Uterus (tissue), 3 donors: ENCODE measurements at regions not wholly inside any gene's neighbourhood (a gene's known extent, or its start where the extent isn't known, plus 50 kb on each side); places are given as distances from the start of the nearest gene placed in this dataset.
"Not testable (repeated sequence)": the region's sequence is repeated elsewhere in the genome, so short reads cannot be mapped to it uniquely, and the experiment has no call there.

ENCODE experiments used
- DNase-seq, 2 donors: peaks; one replicate each; pipeline ENCODE4 v3.0.0-alpha.2; 2019 to 2020
- H3K27ac ChIP-seq, 2 donors: fragments of 200-600 bp; sonication (generic); 1 replicate in 1 of 2; 2 replicates in 1 of 2; pipeline ENCODE4 v1.5.1; 2016 to 2018
- H3K27me3 ChIP-seq, 2 donors: fragments of 200-600 bp; sonication (generic); one replicate each; pipeline ENCODE4 v1.5.1; 2018 to 2019; ENCODE audit warnings: control low read depth in 1 of 2
- H3K36me3 ChIP-seq, 2 donors: fragments of 200-600 bp; sonication (generic); one replicate each; pipeline ENCODE4 v1.5.1; 2019; ENCODE audit warnings: control low read depth in 1 of 2
- H3K4me1 ChIP-seq, 2 donors: fragments of 200-600 bp; sonication (generic); one replicate each; pipeline ENCODE4 v1.5.1; 2018 to 2019; ENCODE audit warnings: control low read depth in 1 of 2
- H3K4me3 ChIP-seq, 2 donors: fragments of 200-600 bp; sonication (generic); 1 replicate in 1 of 2; 2 replicates in 1 of 2; pipeline ENCODE4 v1.5.1; 2018 to 2019; ENCODE audit warnings: mild to moderate bottlenecking in 1 of 2
- H3K9me3 ChIP-seq, 2 donors: fragments of 200-600 bp; sonication (generic); one replicate each; pipeline ENCODE4 v1.5.1; 2019; ENCODE audit warnings: control low read depth in 1 of 2
- POLR2A ChIP-seq, 2 donors: fragments of 450-650 bp; IDR thresholded peaks; one replicate each; pipeline ENCODE4 v1.6.1; 2016; ENCODE audit warnings: antibody characterized with exemption in 2 of 2, mild to moderate bottlenecking in 1 of 2, moderate library complexity in 1 of 2
- intact Hi-C: fragments of 100-400 bp; cut with DNase I; formaldehyde crosslinking; loops from one replicate; pipeline ENCODE4 v1.15.1; 2023; ENCODE audit warnings: low total_unique reads
- TF ChIP-seq, protein P1 (sequence below), 4 experiments: fragments of 200-600 bp in 2 of 4; fragments of 450-650 bp in 2 of 4; sonication (generic) in 2 of 4; IDR thresholded peaks; one replicate each; pipeline ENCODE4 v1.5.1; 2016 to 2019; ENCODE audit warnings: antibody characterized with exemption in 4 of 4, mild to moderate bottlenecking in 2 of 4, moderate library complexity in 1 of 4
- donor health status: DM: yes; HTN: yes; CAD: no.

DNA sequence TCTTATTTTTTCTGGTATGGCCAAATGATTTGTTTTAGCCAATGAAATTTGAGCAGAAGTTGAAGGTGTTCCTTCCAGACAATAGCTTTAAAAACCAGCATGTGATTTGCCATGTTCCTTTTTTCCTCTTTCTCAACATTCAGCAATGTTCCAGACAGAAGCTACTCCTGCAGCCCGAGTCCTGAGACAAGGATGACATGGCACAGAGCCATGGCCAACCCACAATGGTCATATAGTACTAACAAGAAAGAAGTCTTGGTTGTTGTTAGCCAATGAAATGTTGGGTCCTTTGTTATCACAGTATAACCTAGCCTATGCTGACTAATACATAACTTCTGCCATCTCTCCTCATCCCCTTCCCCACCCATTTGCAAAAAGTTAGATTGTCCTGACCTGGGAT, 211.1 kb upstream of the STT3B start:
- TF ChIP-seq, protein P1, sequence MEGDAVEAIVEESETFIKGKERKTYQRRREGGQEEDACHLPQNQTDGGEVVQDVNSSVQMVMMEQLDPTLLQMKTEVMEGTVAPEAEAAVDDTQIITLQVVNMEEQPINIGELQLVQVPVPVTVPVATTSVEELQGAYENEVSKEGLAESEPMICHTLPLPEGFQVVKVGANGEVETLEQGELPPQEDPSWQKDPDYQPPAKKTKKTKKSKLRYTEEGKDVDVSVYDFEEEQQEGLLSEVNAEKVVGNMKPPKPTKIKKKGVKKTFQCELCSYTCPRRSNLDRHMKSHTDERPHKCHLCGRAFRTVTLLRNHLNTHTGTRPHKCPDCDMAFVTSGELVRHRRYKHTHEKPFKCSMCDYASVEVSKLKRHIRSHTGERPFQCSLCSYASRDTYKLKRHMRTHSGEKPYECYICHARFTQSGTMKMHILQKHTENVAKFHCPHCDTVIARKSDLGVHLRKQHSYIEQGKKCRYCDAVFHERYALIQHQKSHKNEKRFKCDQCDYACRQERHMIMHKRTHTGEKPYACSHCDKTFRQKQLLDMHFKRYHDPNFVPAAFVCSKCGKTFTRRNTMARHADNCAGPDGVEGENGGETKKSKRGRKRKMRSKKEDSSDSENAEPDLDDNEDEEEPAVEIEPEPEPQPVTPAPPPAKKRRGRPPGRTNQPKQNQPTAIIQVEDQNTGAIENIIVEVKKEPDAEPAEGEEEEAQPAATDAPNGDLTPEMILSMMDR (IDR thresholded peaks at IDR 0.05): no peak
- no peak for TF ChIP-seq POLR2A (IDR thresholded peaks at IDR 0.05)
- Histone ChIP-seq H3K36me3 (no peaks in the 10 kb centered on the region), H3K4me3 (no peak overlapping the region), H3K9me3 (no peaks in the 10 kb centered on the region), H3K27me3 (no peaks in the 10 kb centered on the region), H3K4me1 (peaks cover 0 to 4% of the 10 kb centered on the region in 2 donors), H3K27ac (no peak overlapping the region)
- intact Hi-C loops: no loop called here
- DNase-seq: no peak

DNA sequence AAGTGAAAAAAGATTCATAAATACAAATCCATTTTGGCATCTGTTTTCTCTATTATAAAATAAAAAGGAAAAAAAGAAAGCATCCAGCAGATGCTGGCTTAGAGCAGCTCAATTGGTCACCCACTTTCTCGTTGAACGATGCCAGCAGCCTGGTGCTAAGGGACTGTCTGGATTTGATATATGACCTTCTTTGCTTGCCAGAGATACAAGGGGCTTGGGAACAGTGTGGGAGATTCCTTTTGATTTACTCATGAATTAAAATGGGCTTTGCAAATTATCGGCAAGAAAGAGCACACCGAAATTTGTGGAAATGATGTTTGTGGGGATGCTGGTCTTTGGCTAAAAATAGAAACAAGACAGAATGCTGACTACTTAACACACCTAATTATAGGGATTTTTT, 210.3 kb upstream of the STT3B start:
- H3K27ac ChIP-seq: no peak overlapping the region
- peaks cover 0 to 4% of the 10 kb centered on the region in 2 donors for H3K4me1 ChIP-seq
- H3K4me3 ChIP-seq: no peak overlapping the region
- no peaks in the 10 kb centered on the region for H3K36me3 ChIP-seq
- intact Hi-C loops: no loop called here
- TF ChIP-seq POLR2A (IDR thresholded peaks at IDR 0.05): no peak
- TF ChIP-seq, protein P1 (IDR thresholded peaks at IDR 0.05): no peak
- DNase-seq: no peak
- no peaks in the 10 kb centered on the region for H3K9me3 ChIP-seq
- H3K27me3 ChIP-seq: no peaks in the 10 kb centered on the region

DNA sequence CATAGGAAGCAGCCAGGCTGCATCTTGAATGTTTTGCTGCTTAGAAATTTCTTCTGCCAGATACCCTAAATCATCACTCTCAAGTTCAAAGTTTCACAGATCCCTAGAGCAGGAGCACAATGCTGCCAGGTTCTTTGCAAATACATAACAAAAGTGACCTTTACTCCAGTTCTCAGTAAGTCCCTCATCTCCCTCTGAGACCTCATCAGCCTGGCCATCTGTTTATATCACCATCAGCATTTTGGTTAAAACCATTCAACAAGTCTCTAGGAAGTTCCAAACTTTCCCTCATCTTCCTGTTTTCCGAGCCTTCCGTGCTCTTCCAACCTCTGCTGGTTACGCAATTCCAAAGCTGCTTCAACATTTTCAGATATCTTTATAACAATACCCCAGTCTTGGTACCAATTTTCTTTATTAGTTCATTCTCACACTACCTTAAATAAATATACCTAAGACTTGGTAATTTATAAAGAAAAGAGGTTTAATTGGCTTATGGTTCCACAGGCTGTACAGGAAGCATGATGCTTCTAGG, 204.8 kb upstream of the STT3B start:
- DNase-seq, H3K27me3 ChIP-seq, H3K4me1 ChIP-seq, H3K27ac ChIP-seq, H3K4me3 ChIP-seq, intact Hi-C loops, H3K9me3 ChIP-seq, H3K36me3 ChIP-seq: not testable (repeated sequence)

DNA sequence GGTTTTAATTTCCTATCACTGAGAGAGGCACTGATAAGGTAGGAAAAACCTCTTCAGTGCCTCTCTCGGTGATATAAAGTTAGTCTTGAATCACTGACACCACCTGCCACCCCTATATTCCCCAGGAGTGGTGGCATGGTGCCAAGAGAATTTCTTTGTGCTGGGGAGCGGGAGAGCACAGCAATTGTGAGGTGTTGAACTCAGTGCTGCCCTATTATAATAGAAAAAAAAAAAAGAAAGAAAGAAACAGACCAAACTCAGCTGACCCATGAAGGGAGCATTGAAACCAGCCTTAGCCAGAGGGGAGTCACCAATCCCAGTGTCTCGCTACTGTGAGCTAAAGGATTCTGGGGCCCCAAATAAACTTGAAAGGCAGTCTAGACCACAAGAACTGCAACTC, 201.4 kb upstream of the STT3B start:
- no peak for DNase-seq
- TF ChIP-seq POLR2A (IDR thresholded peaks at IDR 0.05): no peak
- TF ChIP-seq, protein P1 (IDR thresholded peaks at IDR 0.05): no peak
- Histone ChIP-seq H3K4me3 (no peak overlapping the region), H3K27ac (no peak overlapping the region), H3K4me1 (no peaks in the 10 kb centered on the region), H3K9me3 (no peaks in the 10 kb centered on the region), H3K27me3 (no peaks in the 10 kb centered on the region), H3K36me3 (no peaks in the 10 kb centered on the region)
- intact Hi-C loops: no loop called here

DNA sequence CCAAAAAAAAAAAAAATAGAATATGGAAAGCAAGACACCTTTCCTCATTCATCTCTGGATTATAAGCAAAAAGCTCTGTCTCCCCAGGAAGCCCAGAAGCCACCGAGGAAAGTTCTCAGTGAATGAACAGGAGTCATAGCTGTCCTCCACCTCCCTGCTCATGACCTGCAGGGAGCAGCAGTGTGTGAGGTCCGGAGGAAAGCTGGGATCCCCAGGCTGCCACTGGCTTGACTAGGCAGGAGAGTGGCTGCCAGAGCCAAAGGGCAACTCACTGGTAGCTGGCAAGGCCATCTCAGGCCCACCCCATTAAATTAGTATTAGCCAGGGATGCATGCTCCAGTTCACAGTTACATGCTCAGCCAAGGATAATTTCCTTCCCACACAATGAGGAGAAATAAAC, 191.6 kb upstream of the STT3B start:
- H3K9me3 ChIP-seq: no peaks in the 10 kb centered on the region
- no peaks in the 10 kb centered on the region for H3K4me1 ChIP-seq
- TF ChIP-seq POLR2A (IDR thresholded peaks at IDR 0.05): no peak
- TF ChIP-seq, protein P1 (IDR thresholded peaks at IDR 0.05): no peak
- H3K4me3 ChIP-seq: no peak overlapping the region
- no peak for DNase-seq
- H3K27me3 ChIP-seq: no peaks in the 10 kb centered on the region
- H3K27ac ChIP-seq: no peak overlapping the region
- intact Hi-C loops: no loop called here
- no peaks in the 10 kb centered on the region for H3K36me3 ChIP-seq

DNA sequence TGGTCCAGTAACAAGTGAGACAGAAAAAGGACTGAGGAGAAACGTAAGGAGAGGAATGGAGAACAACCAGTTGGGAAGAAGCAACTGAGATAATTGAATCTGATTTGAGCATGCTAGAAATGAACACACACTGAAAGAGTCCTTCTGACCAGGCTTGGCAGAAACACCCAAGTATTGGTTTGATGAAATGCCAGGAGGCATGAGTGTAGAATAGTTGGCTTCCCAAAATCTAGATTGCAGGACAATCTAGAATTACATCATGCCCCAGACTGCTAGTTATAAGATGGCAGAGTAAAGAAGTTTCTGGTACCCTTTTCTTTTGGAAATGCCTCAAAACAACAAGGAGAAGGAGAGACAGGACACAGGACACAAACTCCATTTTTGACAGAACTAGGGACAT, 189.7 kb upstream of the STT3B start:
- H3K4me1 ChIP-seq: no peaks in the 10 kb centered on the region
- no peaks in the 10 kb centered on the region for H3K9me3 ChIP-seq
- intact Hi-C loops: no loop called here
- H3K36me3 ChIP-seq: no peaks in the 10 kb centered on the region
- TF ChIP-seq, protein P1 (IDR thresholded peaks at IDR 0.05): no peak
- TF ChIP-seq POLR2A (IDR thresholded peaks at IDR 0.05): no peak
- H3K27ac ChIP-seq: no peak overlapping the region
- no peaks in the 10 kb centered on the region for H3K27me3 ChIP-seq
- DNase-seq: no peak
- no peak overlapping the region for H3K4me3 ChIP-seq
